Spleen (tissue), 11 donors: ENCODE measurements at regions not wholly inside any gene's neighbourhood (a gene's known extent, or its start where the extent isn't known, plus 50 kb on each side); places are given as distances from the start of the nearest gene placed in this dataset.

Experiments used
- DNase-seq: peaks from one replicate; pipeline ENCODE4 v3.0.0-alpha.2; 2020
- H3K27ac ChIP-seq, 8 donors: fragments of 200-600 bp; sonication (generic) in 7 of 8; 1 replicate in 4 of 8; 2 replicates in 4 of 8; pipeline versions ENCODE4 v1.5.0 to v1.8.0; 2016 to 2021; ENCODE audit warnings: inconsistent platforms in 4 of 8, mild to moderate bottlenecking in 4 of 8, moderate library complexity in 1 of 8
- H3K27me3 ChIP-seq, 7 donors: fragments of 200-600 bp; sonication (generic) in 6 of 7; replicated peaks in 1 of 7; 1 replicate in 4 of 7; 2 replicates in 3 of 7; pipeline versions ENCODE4 v1.5.0 to v1.8.0; 2016 to 2021; ENCODE audit warnings: inconsistent platforms in 3 of 7, mild to moderate bottlenecking in 1 of 7
- H3K36me3 ChIP-seq, 6 donors: fragments of 200-600 bp; sonication (generic) in 5 of 6; 1 replicate in 4 of 6; 2 replicates in 2 of 6; pipeline versions ENCODE4 v1.5.0 to v1.8.0; 2016 to 2021; ENCODE audit warnings: inconsistent platforms in 2 of 6
- H3K4me1 ChIP-seq, 6 donors: fragments of 200-600 bp; sonication (generic) in 5 of 6; 1 replicate in 3 of 6; 2 replicates in 3 of 6; pipeline versions ENCODE4 v1.5.0 to v1.8.0; 2016 to 2021; ENCODE audit warnings: inconsistent platforms in 3 of 6
- H3K4me3 ChIP-seq, 8 donors: fragments of 200-600 bp; sonication (generic) in 7 of 8; 1 replicate in 4 of 8; 2 replicates in 4 of 8; pipeline versions ENCODE4 v1.5.0 to v1.8.0; 2016 to 2021; ENCODE audit warnings: inconsistent platforms in 4 of 8, mild to moderate bottlenecking in 4 of 8, moderate library complexity in 2 of 8
- H3K9me3 ChIP-seq, 8 donors: fragments of 200-600 bp; sonication (generic) in 7 of 8; 1 replicate in 4 of 8; 2 replicates in 4 of 8; pipeline versions ENCODE4 v1.5.0 to v1.8.0; 2016 to 2021; ENCODE audit warnings: inconsistent platforms in 4 of 8
- POLR2A ChIP-seq, 3 donors: fragments of 450-650 bp; IDR thresholded peaks; one replicate each; pipeline ENCODE4 v1.5.1; 2017; ENCODE audit warnings: antibody characterized with exemption in 3 of 3, mild to moderate bottlenecking in 1 of 3
- POLR2AphosphoS5 ChIP-seq, 3 donors: sonication (generic); formaldehyde crosslinking; IDR thresholded peaks; one replicate each; pipeline ENCODE4 v1.5.1; 2017; ENCODE audit warnings: antibody characterized with exemption in 3 of 3
- WGBS, 5 donors: extraction: QIAGEN DNeasy Blood & Tissue Kit in 3 of 5; methylation state at CpG; one replicate each; pipeline versions ENCODE4 v1.1.5 to v1.1.7; 2013 to 2018; 5-methylcytosine and 5-hydroxymethylcytosine counted together
- intact Hi-C: fragments of 100-400 bp; cut with DNase I; formaldehyde crosslinking; loops from one replicate; pipeline ENCODE4 v1.15.0; 2023; ENCODE audit warnings: low total_unique reads
- TF ChIP-seq, protein P1 (sequence below), 11 experiments: fragments of 200-600 bp in 7 of 11; fragments of 450-650 bp in 4 of 11; sonication (generic) in 4 of 11; IDR thresholded peaks in 8 of 11; conservative IDR thresholded peaks in 3 of 11; 1 replicate in 7 of 11; 2 replicates in 4 of 11; pipeline versions ENCODE4 v1.4.0 to v1.8.0; 2016 to 2021; ENCODE audit warnings: antibody characterized with exemption in 11 of 11, inconsistent platforms in 4 of 11, mild to moderate bottlenecking in 1 of 11
- donor health status: healthy with polysubstance abuse.
- donor health status: DM: no; HTN: no; CAD: no; lungs with moderate emphysema.
- donor health status: DM: no; HTN: no; CAD: no.
- donor health status: Bipolar disorder and iron deficiency.
- donor health status: healthy.
- donor health status: DM: no; HTN: no; CAD: no.
- donor health status: DM: yes; HTN: yes; CAD: no.

DNA sequence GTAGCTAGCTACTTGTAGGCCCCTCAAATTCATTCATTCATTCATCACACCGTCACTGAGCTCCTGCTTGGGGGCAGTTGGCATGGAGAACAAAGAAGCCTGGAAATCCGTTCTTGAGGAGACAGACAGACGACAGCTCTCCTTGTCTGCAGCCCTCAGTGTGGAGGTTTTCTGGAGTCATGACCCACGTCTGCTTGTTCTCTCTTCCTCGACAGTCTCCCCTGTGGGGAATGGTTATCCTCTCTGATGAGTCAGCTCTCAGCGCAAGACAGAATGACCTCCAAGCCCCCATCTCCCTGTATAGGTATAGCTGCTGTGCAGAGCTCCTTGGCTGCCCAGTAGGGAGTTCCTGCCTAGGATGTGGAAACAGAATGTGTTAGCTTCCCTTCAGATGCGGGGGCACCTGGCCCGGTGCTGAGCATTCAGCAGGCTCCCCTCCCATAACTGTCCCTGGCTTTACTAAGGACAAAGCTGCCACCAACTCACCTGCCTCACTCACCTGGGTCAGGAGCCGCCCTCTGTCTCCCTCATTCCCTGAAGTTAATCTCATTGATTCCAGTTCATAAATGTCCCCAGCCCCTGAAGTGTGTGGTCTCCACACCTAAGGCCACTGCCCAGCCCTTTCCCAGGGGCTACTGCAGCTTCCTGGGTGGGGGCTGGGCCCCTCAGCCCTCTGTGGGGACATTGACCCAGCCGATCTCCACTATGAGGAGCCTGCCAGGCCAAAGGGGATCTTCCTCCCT is 124.7 kb downstream of the ACKR3 start:
- H3K4me1 ChIP-seq, result peaks cover 0 to 8% (median 0%) of the 10 kb centered on the region in 6 donors
- no peak overlapping the region for H3K4me3 ChIP-seq
- DNase-seq, result no peak
- WGBS, 5 donors, result 79 to 85% (median 84%) methylated on average over 10 of the region's 10 CpGs
- H3K27me3 ChIP-seq, result peaks cover 0 to 12% (median 0%) of the 10 kb centered on the region in 7 donors
- no peaks in the 10 kb centered on the region for H3K9me3 ChIP-seq
- no peak for TF ChIP-seq POLR2AphosphoS5 (IDR thresholded peaks at IDR 0.05)
- TF ChIP-seq POLR2A (IDR thresholded peaks at IDR 0.05), result no peak
- TF ChIP-seq, protein P1, sequence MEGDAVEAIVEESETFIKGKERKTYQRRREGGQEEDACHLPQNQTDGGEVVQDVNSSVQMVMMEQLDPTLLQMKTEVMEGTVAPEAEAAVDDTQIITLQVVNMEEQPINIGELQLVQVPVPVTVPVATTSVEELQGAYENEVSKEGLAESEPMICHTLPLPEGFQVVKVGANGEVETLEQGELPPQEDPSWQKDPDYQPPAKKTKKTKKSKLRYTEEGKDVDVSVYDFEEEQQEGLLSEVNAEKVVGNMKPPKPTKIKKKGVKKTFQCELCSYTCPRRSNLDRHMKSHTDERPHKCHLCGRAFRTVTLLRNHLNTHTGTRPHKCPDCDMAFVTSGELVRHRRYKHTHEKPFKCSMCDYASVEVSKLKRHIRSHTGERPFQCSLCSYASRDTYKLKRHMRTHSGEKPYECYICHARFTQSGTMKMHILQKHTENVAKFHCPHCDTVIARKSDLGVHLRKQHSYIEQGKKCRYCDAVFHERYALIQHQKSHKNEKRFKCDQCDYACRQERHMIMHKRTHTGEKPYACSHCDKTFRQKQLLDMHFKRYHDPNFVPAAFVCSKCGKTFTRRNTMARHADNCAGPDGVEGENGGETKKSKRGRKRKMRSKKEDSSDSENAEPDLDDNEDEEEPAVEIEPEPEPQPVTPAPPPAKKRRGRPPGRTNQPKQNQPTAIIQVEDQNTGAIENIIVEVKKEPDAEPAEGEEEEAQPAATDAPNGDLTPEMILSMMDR (IDR thresholded peaks at IDR 0.05 in 8 of 11, conservative IDR thresholded peaks at IDR 0.05 in 3 of 11), result no peak
- H3K36me3 ChIP-seq, result no peaks in the 10 kb centered on the region
- H3K27ac ChIP-seq, result no peak overlapping the region
- intact Hi-C loops, result no loop called here

DNA sequence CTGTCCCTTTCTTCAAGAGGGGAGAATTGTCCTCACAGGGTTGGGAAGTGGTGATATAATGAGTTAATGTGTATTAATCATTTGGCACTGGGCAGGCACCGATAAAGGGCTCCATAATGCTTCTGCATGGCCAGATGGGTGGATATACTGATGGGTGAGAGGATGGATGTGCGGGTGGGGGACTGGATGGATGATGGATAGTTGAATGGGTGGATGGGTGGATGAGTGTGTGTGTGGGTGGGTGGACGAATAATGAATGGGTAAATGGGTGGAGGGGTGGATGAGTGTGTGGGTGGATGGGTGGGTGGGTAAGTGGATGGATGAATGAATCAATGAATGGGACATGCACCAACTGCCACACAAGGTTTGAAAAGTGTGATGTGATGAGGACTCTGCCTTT is 127.2 kb downstream of the ACKR3 start:
- 58 to 63% (median 61%) methylated on average over 3 of the region's 3 CpGs for WGBS, 5 donors
- Histone ChIP-seq H3K36me3 (no peaks in the 10 kb centered on the region), H3K4me1 (peaks cover 0 to 2% (median 0%) of the 10 kb centered on the region in 6 donors), H3K4me3 (no peak overlapping the region), H3K27me3 (peaks cover 0 to 12% (median 0%) of the 10 kb centered on the region in 7 donors), H3K27ac (no peak overlapping the region), H3K9me3 (no peaks in the 10 kb centered on the region)
- TF ChIP-seq POLR2A (IDR thresholded peaks at IDR 0.05), result no peak
- DNase-seq, result no peak
- intact Hi-C loops, result no loop called here

DNA sequence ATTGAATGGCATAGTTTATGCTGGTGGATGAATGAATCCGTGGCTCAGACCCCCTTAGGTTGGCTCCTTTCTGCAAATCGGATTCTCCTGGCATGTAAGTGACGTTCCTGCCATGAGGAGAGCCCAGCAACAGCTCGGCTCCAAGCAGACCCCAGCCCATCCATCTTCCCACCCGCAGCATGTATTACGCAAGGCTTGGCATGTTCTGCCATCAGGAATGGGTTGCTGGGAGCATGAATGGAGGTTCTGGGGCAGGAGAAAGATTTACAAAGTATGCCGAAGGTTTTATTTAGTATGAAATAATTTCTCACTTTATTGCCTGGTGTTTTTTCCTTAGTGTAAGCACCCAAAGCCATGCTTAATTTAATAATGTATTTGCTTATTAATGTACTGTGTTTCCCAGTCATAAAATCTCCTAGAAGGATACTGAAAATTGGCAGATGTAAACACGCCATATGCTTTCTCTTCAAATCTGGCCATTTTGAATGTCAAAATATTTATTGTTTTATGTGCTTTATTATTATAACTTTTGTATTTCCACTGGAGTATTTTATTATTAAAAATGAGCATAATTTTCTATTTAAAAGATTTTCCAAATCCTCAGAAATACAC is 128.5 kb downstream of the ACKR3 start:
- no peak for DNase-seq
- Histone ChIP-seq H3K4me3 (no peak overlapping the region), H3K27ac (no peak overlapping the region), H3K27me3 (peaks cover 0 to 12% (median 0%) of the 10 kb centered on the region in 7 donors), H3K9me3 (no peaks in the 10 kb centered on the region), H3K4me1 (no peaks in the 10 kb centered on the region), H3K36me3 (no peaks in the 10 kb centered on the region)
- intact Hi-C loops, result no loop called here
- no peak for TF ChIP-seq POLR2AphosphoS5 (IDR thresholded peaks at IDR 0.05)
- TF ChIP-seq POLR2A (IDR thresholded peaks at IDR 0.05), result no peak
- TF ChIP-seq, protein P1 (IDR thresholded peaks at IDR 0.05 in 8 of 11, conservative IDR thresholded peaks at IDR 0.05 in 3 of 11), result no peak
- 88 to 94% (median 92%) methylated on average over 8 of the region's 8 CpGs for WGBS, 5 donors

DNA sequence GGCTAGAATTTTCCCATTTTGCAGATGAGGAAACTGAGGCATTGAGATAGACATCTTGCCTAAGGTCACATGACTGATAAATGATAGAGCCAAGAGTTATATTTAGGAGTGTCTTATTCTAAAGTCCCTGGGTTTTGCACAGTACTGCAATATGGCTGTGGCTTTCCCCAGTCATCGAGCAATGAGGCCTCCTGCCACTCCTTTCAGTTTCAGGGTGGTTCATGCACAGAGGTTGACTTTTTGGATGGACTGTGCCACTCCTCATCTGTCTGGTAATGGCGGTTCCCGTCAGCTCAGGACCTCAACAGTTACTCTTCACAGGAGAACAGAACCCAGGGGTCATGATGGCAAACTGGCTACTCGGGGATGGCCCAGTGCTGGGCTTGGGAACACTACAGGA is 131.1 kb downstream of the ACKR3 start:
- Histone ChIP-seq H3K4me1 (no peaks in the 10 kb centered on the region), H3K27me3 (no peaks in the 10 kb centered on the region), H3K4me3 (no peak overlapping the region), H3K36me3 (no peaks in the 10 kb centered on the region), H3K27ac (no peak overlapping the region), H3K9me3 (no peaks in the 10 kb centered on the region)
- WGBS, 5 donors, result 86 to 94% (median 92%) methylated on average over 4 of the region's 4 CpGs
- intact Hi-C loops, result no loop called here
- DNase-seq, result no peak
- TF ChIP-seq POLR2AphosphoS5 (IDR thresholded peaks at IDR 0.05), result no peak
- TF ChIP-seq, protein P1 (IDR thresholded peaks at IDR 0.05 in 8 of 11, conservative IDR thresholded peaks at IDR 0.05 in 3 of 11), result no peak
- no peak for TF ChIP-seq POLR2A (IDR thresholded peaks at IDR 0.05)
